ENCODE measurements at regions not wholly inside any gene's neighbourhood (a gene's known extent, or its start where the extent isn't known, plus 50 kb on each side); places are given as distances from the start of the nearest gene placed in this dataset.
A peak's percentile ranks its signal among the peaks of the same experiment; 100 is the strongest.

- no peak for DNase-seq (ENCODE audit: low read depth in 4 of 4, low spot score in 3 of 4)
These were observed 53.9 kb downstream of the BARX1 start for GRCh38 chr9:93900971-93901861.

DNA sequence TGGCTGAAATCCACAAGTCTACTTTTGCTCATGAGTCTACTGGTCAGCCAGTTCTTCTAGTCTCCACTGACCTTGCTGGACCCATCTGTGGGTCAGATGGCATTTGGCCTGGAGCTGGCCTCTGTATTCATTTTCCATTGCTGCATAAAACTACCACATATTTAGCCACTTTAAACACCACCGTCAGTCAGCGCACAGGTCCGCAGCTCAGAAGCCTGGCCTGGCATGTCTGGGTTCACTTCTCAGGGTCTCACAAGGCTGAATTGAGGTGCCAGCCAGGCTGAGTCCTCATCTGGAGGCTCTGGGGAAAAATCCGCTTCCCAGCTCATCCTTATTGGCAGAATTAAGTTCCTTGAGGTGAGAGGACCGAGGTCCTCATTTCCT is 54.7 kb downstream of the BARX1 start:
- DNase-seq (ENCODE audit: low read depth in 4 of 4, low spot score in 3 of 4): no peak

GRCh38 chr9:93899609-93900435 is 55.3 kb downstream of the BARX1 start:
- no peak for DNase-seq (ENCODE audit: low read depth in 4 of 4, low spot score in 3 of 4)

- no peak for DNase-seq (ENCODE audit: low read depth in 4 of 4, low spot score in 3 of 4)
These were observed 56.4 kb downstream of the BARX1 start for GRCh38 chr9:93898502-93899426.

DNA sequence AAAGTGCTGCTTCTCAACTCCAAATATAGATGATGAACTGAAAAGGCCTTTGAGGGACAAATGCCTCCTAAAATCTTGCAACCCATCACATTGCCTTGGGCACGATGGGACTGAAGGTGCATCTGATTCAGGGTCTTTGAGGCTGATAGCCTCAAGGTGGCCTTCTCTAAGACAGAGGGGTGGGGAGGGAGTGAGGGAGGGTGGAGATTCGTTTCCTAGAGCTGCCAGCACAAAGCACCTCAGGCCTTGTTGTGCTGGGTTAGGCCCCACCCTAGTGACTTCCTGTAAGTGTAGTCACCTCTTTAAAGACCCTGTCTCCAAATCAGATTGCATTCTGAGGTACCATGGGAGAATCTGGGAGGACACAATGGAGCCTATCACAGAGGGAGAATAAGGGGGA is 57.1 kb downstream of the BARX1 start:
- no peak for DNase-seq (ENCODE audit: low read depth in 4 of 4, low spot score in 3 of 4)

- DNase-seq (ENCODE audit: low read depth in 4 of 4, low spot score in 3 of 4): no peak
These were observed 57.8 kb downstream of the BARX1 start for GRCh38 chr9:93897075-93897970.

DNA sequence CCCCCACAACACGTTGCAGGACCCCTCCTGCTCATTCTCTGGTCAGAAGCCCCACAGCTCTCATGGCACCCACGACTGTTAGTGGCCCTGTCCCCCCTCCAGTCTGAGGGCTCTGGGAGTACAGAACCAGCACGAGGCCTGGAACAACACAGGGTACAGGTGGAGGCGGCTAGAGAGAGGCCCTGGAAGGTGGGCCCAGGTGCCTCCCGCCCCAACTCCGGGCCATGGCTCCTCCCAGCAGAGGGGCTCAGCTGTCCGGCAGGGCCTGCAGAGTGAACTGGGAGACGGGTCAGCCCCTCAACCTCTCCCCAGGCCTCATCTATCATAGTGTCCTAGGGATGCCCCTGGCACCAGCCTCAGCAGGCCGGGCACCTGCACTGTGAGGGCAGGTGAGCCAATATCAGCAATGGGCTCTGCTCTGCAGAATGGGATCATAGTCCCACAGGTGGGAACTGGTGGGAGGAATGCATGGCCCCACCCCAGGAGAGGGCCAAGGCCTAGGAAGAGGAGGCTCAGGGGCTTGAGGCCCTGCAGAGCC is 58.6 kb downstream of the BARX1 start:
- DNase-seq (ENCODE audit: low read depth in 4 of 4, low spot score in 3 of 4): no peak

DNA sequence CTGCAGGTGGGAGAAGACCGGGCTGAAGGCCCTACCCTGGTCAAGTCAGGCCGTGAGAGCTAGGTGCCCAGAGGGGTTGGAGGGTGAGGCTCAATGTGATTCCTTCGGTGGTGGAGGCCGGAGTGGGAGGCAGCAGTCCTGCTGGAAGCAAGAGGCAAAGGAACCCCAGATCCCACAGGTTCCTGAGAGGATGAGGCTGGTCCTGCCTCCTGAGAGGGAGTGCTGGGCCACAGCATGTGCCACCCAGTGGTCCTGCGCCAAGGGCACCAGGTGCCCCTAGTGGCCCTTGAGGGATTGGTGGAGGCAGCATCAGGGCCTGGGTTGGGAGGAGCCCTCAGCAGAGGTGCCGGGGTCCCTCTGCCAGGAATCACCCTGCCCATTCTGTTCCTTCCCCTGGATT is 59.1 kb downstream of the BARX1 start:
- no peak for DNase-seq (ENCODE audit: low read depth in 4 of 4, low spot score in 3 of 4)

GRCh38 chr9:93895535-93895934 is 59.6 kb downstream of the BARX1 start:
- no peak for DNase-seq (ENCODE audit: low read depth in 4 of 4, low spot score in 3 of 4)

GRCh38 chr9:93894691-93895079 is 60.5 kb downstream of the BARX1 start:
- no peak for DNase-seq (ENCODE audit: low read depth in 4 of 4, low spot score in 3 of 4)

DNA sequence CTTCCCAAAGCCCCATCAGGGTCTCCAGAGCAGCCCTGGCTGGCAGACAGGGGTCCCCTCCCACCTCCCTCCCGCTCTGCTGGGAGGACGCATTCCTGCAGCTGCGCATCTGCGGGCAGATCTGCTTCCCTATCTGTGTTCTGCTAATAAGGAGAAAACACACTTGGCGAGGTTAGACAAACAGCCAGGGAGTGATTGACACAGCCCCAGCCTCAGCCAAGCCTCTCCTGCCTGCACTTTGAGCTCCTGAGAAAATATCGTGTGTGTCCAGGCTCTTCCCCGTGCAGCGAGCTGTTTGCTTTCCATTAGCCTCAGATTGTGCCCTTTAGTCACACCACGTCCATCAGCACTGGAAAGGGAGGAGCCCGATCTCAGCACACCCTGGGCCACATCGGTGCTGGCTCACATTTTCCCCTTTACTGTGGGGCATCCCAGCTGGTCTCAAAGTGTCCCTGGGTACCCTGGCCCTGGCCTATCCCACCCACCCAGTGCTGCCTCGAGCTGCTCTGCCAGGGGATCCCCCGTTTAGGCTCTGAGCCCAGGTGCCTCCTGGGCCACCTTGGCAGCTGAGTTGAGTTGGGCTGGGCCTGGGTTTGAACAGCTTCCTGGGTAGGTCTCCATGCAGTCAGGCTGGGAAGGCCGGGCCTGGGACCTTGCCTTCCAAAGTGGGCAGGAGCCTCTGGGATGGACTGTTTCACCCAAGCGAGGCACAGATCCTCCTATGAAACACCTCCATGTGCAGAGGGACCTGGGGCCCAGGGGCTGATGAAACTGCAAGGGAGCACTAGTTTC is 61.1 kb downstream of the BARX1 start:
- peak in 1 of 4 donors; percentile 10 for DNase-seq (ENCODE audit: low read depth in 4 of 4, low spot score in 3 of 4)

DNA sequence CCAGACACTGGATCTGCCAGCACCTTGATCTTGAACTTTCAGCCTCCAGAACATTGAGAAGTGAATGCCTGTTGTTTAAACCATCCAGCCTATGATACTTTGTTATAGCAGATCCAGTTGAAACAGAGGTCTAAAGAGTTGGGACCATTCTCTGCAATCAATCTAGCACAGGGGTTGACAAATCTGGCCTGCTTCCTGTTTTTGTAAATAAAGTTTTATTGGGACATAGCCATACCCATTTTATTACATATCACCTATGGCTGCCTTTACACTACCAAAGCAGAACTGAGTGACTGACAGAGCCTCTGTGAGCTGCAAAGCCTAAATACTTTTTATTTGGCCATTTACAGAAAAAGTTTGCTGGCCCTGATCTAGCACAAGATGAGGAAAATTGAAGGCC is 62.0 kb downstream of the BARX1 start:
- no peak for DNase-seq (ENCODE audit: low read depth in 4 of 4, low spot score in 3 of 4)

GRCh38 chr9:93892748-93893147 is 62.4 kb downstream of the BARX1 start:
- no peak for DNase-seq (ENCODE audit: low read depth in 4 of 4, low spot score in 3 of 4)

GRCh38 chr9:93891549-93892310 is 63.4 kb downstream of the BARX1 start:
- DNase-seq (ENCODE audit: low read depth in 4 of 4, low spot score in 3 of 4): no peak

- no peak for DNase-seq (ENCODE audit: low read depth in 4 of 4, low spot score in 3 of 4)
These were observed 64.1 kb downstream of the BARX1 start for GRCh38 chr9:93891050-93891449.

DNA sequence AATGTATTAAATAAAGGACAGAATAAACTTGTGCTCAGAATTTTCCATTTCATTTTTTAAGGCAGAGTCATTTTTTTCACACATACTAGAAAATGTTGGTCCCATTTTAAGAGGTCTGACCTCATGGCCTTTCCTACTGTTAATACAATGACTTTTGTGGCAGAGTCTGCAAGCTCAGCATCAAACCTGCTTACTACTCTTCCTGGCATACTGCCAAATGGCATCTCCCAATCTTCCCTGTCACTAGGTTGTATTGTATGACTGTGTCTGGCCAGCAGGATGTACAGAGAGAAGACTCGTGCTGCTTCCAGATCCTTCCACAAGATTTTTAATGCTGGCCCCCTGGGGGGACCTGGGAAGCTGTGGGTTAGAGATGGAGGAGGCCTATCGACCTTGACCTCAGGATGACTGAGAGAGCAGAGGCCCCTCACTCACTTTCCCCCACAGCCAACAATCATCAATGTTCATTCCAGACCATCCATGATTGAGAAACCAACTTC is 64.7 kb downstream of the BARX1 start:
- DNase-seq (ENCODE audit: low read depth in 4 of 4, low spot score in 3 of 4): no peak

DNA sequence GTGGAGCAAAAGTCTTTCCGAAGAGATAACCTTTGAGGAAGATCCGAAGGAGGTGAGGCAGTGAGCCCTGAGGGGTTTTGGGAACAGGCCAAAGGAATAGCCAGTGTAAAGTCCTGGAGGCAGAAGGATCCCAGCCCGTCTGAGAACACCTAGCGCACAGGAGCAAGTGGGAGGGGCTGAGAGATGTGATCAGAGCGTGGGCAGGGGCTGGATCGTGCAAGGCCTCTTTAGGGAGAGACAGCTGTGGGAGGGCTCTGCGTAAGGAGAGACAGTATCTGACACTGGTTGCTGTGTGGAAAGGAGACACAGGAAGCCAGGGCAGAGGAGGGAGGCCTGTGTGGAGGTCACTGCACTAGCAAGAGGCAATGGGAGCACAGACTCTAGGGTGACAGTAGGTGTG is 68.2 kb downstream of the BARX1 start:
- DNase-seq (ENCODE audit: low read depth in 4 of 4, low spot score in 3 of 4): no peak

- no peak for DNase-seq (ENCODE audit: low read depth in 4 of 4, low spot score in 3 of 4)
These were observed 70.3 kb downstream of the BARX1 start for GRCh38 chr9:93884808-93885207.

Data from right renal pelvis (tissue), 4 donors.